ENCODE measurements at regions not wholly inside any gene's neighbourhood (a gene's known extent, or its start where the extent isn't known, plus 50 kb on each side); places are given as distances from the start of the nearest gene placed in this dataset.
"Not testable (repeated sequence)": the region's sequence is repeated elsewhere in the genome, so short reads cannot be mapped to it uniquely, and the experiment has no call there.

- TF ChIP-seq CTCF (IDR thresholded peaks at IDR 0.05; ENCODE audit: low read depth, low read length, poor library complexity, severe bottlenecking); EZH2phosphoT487 (IDR thresholded peaks at IDR 0.05; ENCODE audit: borderline replicate concordance, low read length): not testable (repeated sequence)
Measured at GRCh38 chr9:63385479-63385878, 1899.5 kb downstream of the FOXD4L5 start.

Data from DOHH2 (cell line).